NCI-H1436 (cell line): ENCODE measurements at regions not wholly inside any gene's neighbourhood (a gene's known extent, or its start where the extent isn't known, plus 50 kb on each side); places are given as distances from the start of the nearest gene placed in this dataset.
"Not testable (repeated sequence)": the region's sequence is repeated elsewhere in the genome, so short reads cannot be mapped to it uniquely, and the experiment has no call there.

Experiments used
- DNase-seq: peaks from one replicate; lab custom pipeline; 2025; lab: John Stamatoyannopoulos, UW

- no peak for DNase-seq
Measured at GRCh38 chr16:17555176-17555575, 84.4 kb upstream of the XYLT1 start.

GRCh38 chr16:17552351-17552750 lies 81.6 kb upstream of the XYLT1 start:
- DNase-seq = no peak

GRCh38 chr16:17551682-17552081 lies 80.9 kb upstream of the XYLT1 start:
- not testable (repeated sequence) for DNase-seq

GRCh38 chr16:17548825-17549224 lies 78.1 kb upstream of the XYLT1 start:
- DNase-seq = no peak

- DNase-seq = no peak
Measured at GRCh38 chr16:17544785-17545184, 74.0 kb upstream of the XYLT1 start.

- no peak for DNase-seq
Measured at GRCh38 chr16:17544304-17544703, 73.5 kb upstream of the XYLT1 start.

- DNase-seq = no peak
Measured at GRCh38 chr16:17543073-17543472, 72.3 kb upstream of the XYLT1 start.

GRCh38 chr16:17541324-17541723 lies 70.6 kb upstream of the XYLT1 start:
- DNase-seq = no peak

GRCh38 chr16:17538927-17539326 lies 68.2 kb upstream of the XYLT1 start:
- DNase-seq = no peak

GRCh38 chr16:17532338-17532995 lies 61.7 kb upstream of the XYLT1 start:
- no peak for DNase-seq

- DNase-seq = no peak
Measured at GRCh38 chr16:17529982-17530760, 59.4 kb upstream of the XYLT1 start.

- no peak for DNase-seq
Measured at GRCh38 chr16:17526956-17527937, 56.5 kb upstream of the XYLT1 start.

- no peak for DNase-seq
Measured at GRCh38 chr16:17524656-17525055, 53.9 kb upstream of the XYLT1 start.

- no peak for DNase-seq
Measured at GRCh38 chr16:17520561-17520960, 49.8 kb upstream of the XYLT1 start.
